ENCODE measurements at regions not wholly inside any gene's neighbourhood (a gene's known extent, or its start where the extent isn't known, plus 50 kb on each side); places are given as distances from the start of the nearest gene placed in this dataset.

- no peak overlapping the region for H3K4me3 ChIP-seq (ENCODE audit: control insufficient read depth in 1 of 7, extremely low read depth in 1 of 7, insufficient read depth in 4 of 7, low read depth in 2 of 7, low read length in 6 of 7)
- POLR2A ChIA-PET: interaction anchor here (0.5 kb wide), 1 partner anchor 56 kb away, joined by 5 read pairs; no protein-coding TSS in a partner anchor
- H3K4me1 ChIP-seq (ENCODE audit: control extremely low read depth in 1 of 4, control insufficient read depth in 4 of 4, insufficient read depth in 4 of 4, low read length in 3 of 4): peaks cover 10 to 30% (median 24%) of the 10 kb centered on the region in 4 experiments
- no peaks in the 10 kb centered on the region for H3K27me3 ChIP-seq (replicated peaks in 2 of 5; ENCODE audit: control insufficient read depth in 4 of 5, insufficient read depth in 5 of 5, low read length in 4 of 5)
- 97% methylated on average over 10 of the region's 14 CpGs for WGBS (ENCODE audit: insufficient coverage)
- no peaks in the 10 kb centered on the region for H3K9me3 ChIP-seq (ENCODE audit: control extremely low read depth in 1 of 5, control insufficient read depth in 4 of 5, insufficient read depth in 2 of 5, low read depth in 1 of 5, low read length in 4 of 5)
- no peak overlapping the region for H3K27ac ChIP-seq (ENCODE audit: insufficient read depth in 1 of 2, low read depth in 1 of 2, low read length in 2 of 2, poor library complexity in 1 of 2, severe bottlenecking in 2 of 2)
- H3K36me3 ChIP-seq (ENCODE audit: control insufficient read depth in 4 of 4, insufficient read depth in 4 of 4, low read length in 3 of 4): no peaks in the 10 kb centered on the region
- CTCF ChIA-PET: interaction anchor here (0.9 to 1.3 kb wide), 2 partner anchors 17 to 566 kb away, joined by 3 to 4 read pairs; no protein-coding TSS in a partner anchor
- DNase-seq: no peak
Observed at GRCh38 chr6:14924126-14925024, 321.5 kb upstream of the JARID2 start.

- Histone ChIP-seq H3K4me1 (ENCODE audit: control extremely low read depth in 1 of 4, control insufficient read depth in 4 of 4, insufficient read depth in 4 of 4, low read length in 3 of 4) (peaks cover 10 to 30% (median 24%) of the 10 kb centered on the region in 4 experiments), H3K4me3 (ENCODE audit: control insufficient read depth in 1 of 7, extremely low read depth in 1 of 7, insufficient read depth in 4 of 7, low read depth in 2 of 7, low read length in 6 of 7) (no peak overlapping the region), H3K9me3 (ENCODE audit: control extremely low read depth in 1 of 5, control insufficient read depth in 4 of 5, insufficient read depth in 2 of 5, low read depth in 1 of 5, low read length in 4 of 5) (no peaks in the 10 kb centered on the region), H3K27me3 (replicated peaks in 2 of 5; ENCODE audit: control insufficient read depth in 4 of 5, insufficient read depth in 5 of 5, low read length in 4 of 5) (no peaks in the 10 kb centered on the region), H3K36me3 (ENCODE audit: control insufficient read depth in 4 of 4, insufficient read depth in 4 of 4, low read length in 3 of 4) (no peaks in the 10 kb centered on the region), H3K27ac (ENCODE audit: insufficient read depth in 1 of 2, low read depth in 1 of 2, low read length in 2 of 2, poor library complexity in 1 of 2, severe bottlenecking in 2 of 2) (no peak overlapping the region)
- CTCF ChIA-PET: interaction anchor here (1.3 kb wide), 1 partner anchor 17 kb away, joined by 4 read pairs; no protein-coding TSS in a partner anchor
- DNase-seq: no peak
- WGBS (ENCODE audit: insufficient coverage): 100% methylated on average over 4 of the region's 5 CpGs
- POLR2A ChIA-PET: interaction anchor here (0.5 kb wide), 1 partner anchor 55 kb away, joined by 5 read pairs; no protein-coding TSS in a partner anchor
Observed at GRCh38 chr6:14925025-14925698, 320.7 kb upstream of the JARID2 start.

GRCh38 chr6:14925699-14926026 is 320.2 kb upstream of the JARID2 start:
- Histone ChIP-seq H3K36me3 (ENCODE audit: control insufficient read depth in 4 of 4, insufficient read depth in 4 of 4, low read length in 3 of 4) (no peaks in the 10 kb centered on the region), H3K4me3 (ENCODE audit: control insufficient read depth in 1 of 7, extremely low read depth in 1 of 7, insufficient read depth in 4 of 7, low read depth in 2 of 7, low read length in 6 of 7) (no peak overlapping the region), H3K27ac (ENCODE audit: insufficient read depth in 1 of 2, low read depth in 1 of 2, low read length in 2 of 2, poor library complexity in 1 of 2, severe bottlenecking in 2 of 2) (no peak overlapping the region), H3K27me3 (replicated peaks in 2 of 5; ENCODE audit: control insufficient read depth in 4 of 5, insufficient read depth in 5 of 5, low read length in 4 of 5) (no peaks in the 10 kb centered on the region), H3K4me1 (ENCODE audit: control extremely low read depth in 1 of 4, control insufficient read depth in 4 of 4, insufficient read depth in 4 of 4, low read length in 3 of 4) (peaks cover 10 to 30% (median 24%) of the 10 kb centered on the region in 4 experiments), H3K9me3 (ENCODE audit: control extremely low read depth in 1 of 5, control insufficient read depth in 4 of 5, insufficient read depth in 2 of 5, low read depth in 1 of 5, low read length in 4 of 5) (no peaks in the 10 kb centered on the region)
- ChIA-PET CTCF (no interaction called here), POLR2A (no interaction called here)
- no peak for DNase-seq
- 100% methylated on average over 2 of the region's 3 CpGs for WGBS (ENCODE audit: insufficient coverage)

DNA sequence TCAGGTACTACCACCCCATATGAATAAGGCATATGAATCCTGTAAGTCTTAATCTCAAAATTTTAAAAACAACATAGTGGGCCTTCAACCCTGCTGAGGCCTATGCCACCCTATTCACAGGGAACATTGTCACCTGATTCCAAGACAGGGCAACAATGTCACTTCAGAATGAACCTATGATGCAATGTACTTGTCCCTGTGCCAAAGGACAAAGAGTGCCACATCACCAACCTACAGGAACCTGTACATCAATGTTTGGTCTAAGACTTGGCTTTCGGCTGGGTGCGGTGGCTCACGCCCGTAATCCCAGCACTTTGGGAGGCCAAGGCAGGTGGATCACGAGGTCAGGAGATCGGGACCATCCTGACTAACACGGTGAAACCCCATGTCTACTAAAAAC is 318.5 kb upstream of the JARID2 start:
- CTCF ChIA-PET: interaction anchor here (0.6 kb wide), 1 partner anchor 175 kb away, joined by 3 read pairs; no protein-coding TSS in a partner anchor
- H3K9me3 ChIP-seq (ENCODE audit: control extremely low read depth in 1 of 5, control insufficient read depth in 4 of 5, insufficient read depth in 2 of 5, low read depth in 1 of 5, low read length in 4 of 5): no peaks in the 10 kb centered on the region
- DNase-seq: no peak

GRCh38 chr6:14929291-14929690 is 316.6 kb upstream of the JARID2 start:
- H3K9me3 ChIP-seq (ENCODE audit: control extremely low read depth in 1 of 5, control insufficient read depth in 4 of 5, insufficient read depth in 2 of 5, low read depth in 1 of 5, low read length in 4 of 5): no peaks in the 10 kb centered on the region
- 100% methylated on average over 2 of the region's 3 CpGs for WGBS (ENCODE audit: insufficient coverage)
- H3K4me1 ChIP-seq (ENCODE audit: control extremely low read depth in 1 of 4, control insufficient read depth in 4 of 4, insufficient read depth in 4 of 4, low read length in 3 of 4): peaks cover 0 to 13% (median 3%) of the 10 kb centered on the region in 4 experiments
- no peak overlapping the region for H3K27ac ChIP-seq (ENCODE audit: insufficient read depth in 1 of 2, low read depth in 1 of 2, low read length in 2 of 2, poor library complexity in 1 of 2, severe bottlenecking in 2 of 2)
- no peaks in the 10 kb centered on the region for H3K27me3 ChIP-seq (replicated peaks in 2 of 5; ENCODE audit: control insufficient read depth in 4 of 5, insufficient read depth in 5 of 5, low read length in 4 of 5)
- H3K4me3 ChIP-seq (ENCODE audit: control insufficient read depth in 1 of 7, extremely low read depth in 1 of 7, insufficient read depth in 4 of 7, low read depth in 2 of 7, low read length in 6 of 7): no peak overlapping the region
- no peak for DNase-seq
- H3K36me3 ChIP-seq (ENCODE audit: control insufficient read depth in 4 of 4, insufficient read depth in 4 of 4, low read length in 3 of 4): no peaks in the 10 kb centered on the region
- POLR2A ChIA-PET: no interaction called here
- CTCF ChIA-PET: no interaction called here

More for the DNA sequence above, 318.5 kb upstream of the JARID2 start:
- POLR2A ChIA-PET: no interaction called here
- H3K27me3 ChIP-seq (replicated peaks in 2 of 5; ENCODE audit: control insufficient read depth in 4 of 5, insufficient read depth in 5 of 5, low read length in 4 of 5): no peaks in the 10 kb centered on the region
- H3K4me1 ChIP-seq (ENCODE audit: control extremely low read depth in 1 of 4, control insufficient read depth in 4 of 4, insufficient read depth in 4 of 4, low read length in 3 of 4): peaks cover 0 to 13% (median 10%) of the 10 kb centered on the region in 4 experiments
- no peak overlapping the region for H3K4me3 ChIP-seq (ENCODE audit: control insufficient read depth in 1 of 7, extremely low read depth in 1 of 7, insufficient read depth in 4 of 7, low read depth in 2 of 7, low read length in 6 of 7)
- WGBS (ENCODE audit: insufficient coverage): 86% methylated on average over 7 of the region's 7 CpGs
- no peak overlapping the region for H3K27ac ChIP-seq (ENCODE audit: insufficient read depth in 1 of 2, low read depth in 1 of 2, low read length in 2 of 2, poor library complexity in 1 of 2, severe bottlenecking in 2 of 2)
- H3K36me3 ChIP-seq (ENCODE audit: control insufficient read depth in 4 of 4, insufficient read depth in 4 of 4, low read length in 3 of 4): no peaks in the 10 kb centered on the region

- H3K27me3 ChIP-seq (replicated peaks in 2 of 5; ENCODE audit: control insufficient read depth in 4 of 5, insufficient read depth in 5 of 5, low read length in 4 of 5): no peaks in the 10 kb centered on the region
- ChIA-PET POLR2A (no interaction called here), CTCF (no interaction called here)
- H3K36me3 ChIP-seq (ENCODE audit: control insufficient read depth in 4 of 4, insufficient read depth in 4 of 4, low read length in 3 of 4): no peaks in the 10 kb centered on the region
- DNase-seq: no peak
- 100% methylated on average over 1 of the region's 2 CpGs for WGBS (ENCODE audit: insufficient coverage)
- peaks cover 0 to 13% (median 3%) of the 10 kb centered on the region in 4 experiments for H3K4me1 ChIP-seq (ENCODE audit: control extremely low read depth in 1 of 4, control insufficient read depth in 4 of 4, insufficient read depth in 4 of 4, low read length in 3 of 4)
- no peak overlapping the region for H3K27ac ChIP-seq (ENCODE audit: insufficient read depth in 1 of 2, low read depth in 1 of 2, low read length in 2 of 2, poor library complexity in 1 of 2, severe bottlenecking in 2 of 2)
- H3K4me3 ChIP-seq (ENCODE audit: control insufficient read depth in 1 of 7, extremely low read depth in 1 of 7, insufficient read depth in 4 of 7, low read depth in 2 of 7, low read length in 6 of 7): no peak overlapping the region
- no peaks in the 10 kb centered on the region for H3K9me3 ChIP-seq (ENCODE audit: control extremely low read depth in 1 of 5, control insufficient read depth in 4 of 5, insufficient read depth in 2 of 5, low read depth in 1 of 5, low read length in 4 of 5)
Observed at GRCh38 chr6:14930366-14930989, 315.4 kb upstream of the JARID2 start.

All from common myeloid progenitor, CD34-positive (primary cell).